ENCODE measurements at regions not wholly inside any gene's neighbourhood (a gene's known extent, or its start where the extent isn't known, plus 50 kb on each side); places are given as distances from the start of the nearest gene placed in this dataset.

GRCh38 chr7:68707958-68708357, 890.3 kb upstream of the AUTS2 start:
- TF ChIP-seq, protein P1, sequence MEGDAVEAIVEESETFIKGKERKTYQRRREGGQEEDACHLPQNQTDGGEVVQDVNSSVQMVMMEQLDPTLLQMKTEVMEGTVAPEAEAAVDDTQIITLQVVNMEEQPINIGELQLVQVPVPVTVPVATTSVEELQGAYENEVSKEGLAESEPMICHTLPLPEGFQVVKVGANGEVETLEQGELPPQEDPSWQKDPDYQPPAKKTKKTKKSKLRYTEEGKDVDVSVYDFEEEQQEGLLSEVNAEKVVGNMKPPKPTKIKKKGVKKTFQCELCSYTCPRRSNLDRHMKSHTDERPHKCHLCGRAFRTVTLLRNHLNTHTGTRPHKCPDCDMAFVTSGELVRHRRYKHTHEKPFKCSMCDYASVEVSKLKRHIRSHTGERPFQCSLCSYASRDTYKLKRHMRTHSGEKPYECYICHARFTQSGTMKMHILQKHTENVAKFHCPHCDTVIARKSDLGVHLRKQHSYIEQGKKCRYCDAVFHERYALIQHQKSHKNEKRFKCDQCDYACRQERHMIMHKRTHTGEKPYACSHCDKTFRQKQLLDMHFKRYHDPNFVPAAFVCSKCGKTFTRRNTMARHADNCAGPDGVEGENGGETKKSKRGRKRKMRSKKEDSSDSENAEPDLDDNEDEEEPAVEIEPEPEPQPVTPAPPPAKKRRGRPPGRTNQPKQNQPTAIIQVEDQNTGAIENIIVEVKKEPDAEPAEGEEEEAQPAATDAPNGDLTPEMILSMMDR (conservative IDR thresholded peaks at IDR 0.05; ENCODE audit: low read depth, low read length) = no peak
- TF ChIP-seq POLR2A (IDR thresholded peaks at IDR 0.05; ENCODE audit: low read depth, low read length) (no peak), RAD21 (IDR thresholded peaks at IDR 0.05; ENCODE audit: low read length) (no peak), BHLHE40 (IDR thresholded peaks at IDR 0.05; ENCODE audit: low read depth, low read length) (no peak), RCOR1 (IDR thresholded peaks at IDR 0.05; ENCODE audit: insufficient replicate concordance, low read length) (no peak), SMC3 (IDR thresholded peaks at IDR 0.05; ENCODE audit: low read depth, low read length) (no peak), MAZ (IDR thresholded peaks at IDR 0.05; ENCODE audit: borderline replicate concordance, low read depth, low read length) (no peak), ELK1 (IDR thresholded peaks at IDR 0.05; ENCODE audit: borderline replicate concordance, low read depth, low read length) (no peak)
- TF ChIP-seq, protein P2, sequence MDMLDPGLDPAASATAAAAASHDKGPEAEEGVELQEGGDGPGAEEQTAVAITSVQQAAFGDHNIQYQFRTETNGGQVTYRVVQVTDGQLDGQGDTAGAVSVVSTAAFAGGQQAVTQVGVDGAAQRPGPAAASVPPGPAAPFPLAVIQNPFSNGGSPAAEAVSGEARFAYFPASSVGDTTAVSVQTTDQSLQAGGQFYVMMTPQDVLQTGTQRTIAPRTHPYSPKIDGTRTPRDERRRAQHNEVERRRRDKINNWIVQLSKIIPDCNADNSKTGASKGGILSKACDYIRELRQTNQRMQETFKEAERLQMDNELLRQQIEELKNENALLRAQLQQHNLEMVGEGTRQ (IDR thresholded peaks at IDR 0.05; ENCODE audit: low read depth, low read length) = no peak

All from IMR-90 (cell line).